NB4 (cell line): ENCODE measurements at regions not wholly inside any gene's neighbourhood (a gene's known extent, or its start where the extent isn't known, plus 50 kb on each side); places are given as distances from the start of the nearest gene placed in this dataset.

Experiments used
- CTCF ChIP-seq: IDR thresholded peaks from one replicate; pipeline ENCODE4 v1.5.1; 2012; ENCODE audit warnings: low read depth, low read length
- MAX ChIP-seq: IDR thresholded peaks from 2 replicates; pipeline ENCODE4 v1.6.1; 2011; ENCODE audit warnings: low read depth, low read length
- MYC ChIP-seq: IDR thresholded peaks from 2 replicates; pipeline ENCODE4 v1.6.1; 2011; ENCODE audit warnings: low read depth, low read length

- no peak for TF ChIP-seq MYC
- no peak for TF ChIP-seq CTCF
- TF ChIP-seq MAX, result no peak
These were observed 55.4 kb upstream of the POLG start for GRCh38 chr15:89389841-89390603.
